ENCODE measurements at regions not wholly inside any gene's neighbourhood (a gene's known extent, or its start where the extent isn't known, plus 50 kb on each side); places are given as distances from the start of the nearest gene placed in this dataset.

DNA sequence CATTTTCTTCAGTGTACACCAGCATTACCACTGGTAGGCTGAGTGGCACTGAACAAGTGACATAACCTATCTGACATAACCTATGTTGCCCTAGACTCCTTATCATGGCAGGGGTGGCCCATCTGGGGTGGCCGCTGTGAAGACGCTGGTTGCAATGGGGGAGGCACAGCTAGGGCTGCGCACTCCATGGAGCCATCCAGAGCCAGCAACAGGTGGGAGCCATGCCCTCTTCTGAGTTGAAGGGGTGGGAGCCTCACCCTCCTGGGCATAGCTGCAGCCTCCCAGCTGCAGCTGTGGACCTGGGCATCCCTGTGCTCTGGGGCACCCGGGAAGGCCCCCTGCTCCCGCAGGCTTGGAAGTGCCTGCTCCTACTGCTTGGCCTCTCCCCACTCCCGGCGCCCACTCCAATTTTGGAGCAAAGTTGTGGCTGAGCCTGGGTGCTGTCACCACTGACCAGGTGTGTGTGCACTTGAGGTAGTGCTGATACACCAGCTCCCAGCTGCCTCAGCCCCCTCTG lies 52.4 kb upstream of the NTPCR start:
- TF ChIP-seq POLR2A (IDR thresholded peaks at IDR 0.05) = no peak
- TF ChIP-seq, protein P1, sequence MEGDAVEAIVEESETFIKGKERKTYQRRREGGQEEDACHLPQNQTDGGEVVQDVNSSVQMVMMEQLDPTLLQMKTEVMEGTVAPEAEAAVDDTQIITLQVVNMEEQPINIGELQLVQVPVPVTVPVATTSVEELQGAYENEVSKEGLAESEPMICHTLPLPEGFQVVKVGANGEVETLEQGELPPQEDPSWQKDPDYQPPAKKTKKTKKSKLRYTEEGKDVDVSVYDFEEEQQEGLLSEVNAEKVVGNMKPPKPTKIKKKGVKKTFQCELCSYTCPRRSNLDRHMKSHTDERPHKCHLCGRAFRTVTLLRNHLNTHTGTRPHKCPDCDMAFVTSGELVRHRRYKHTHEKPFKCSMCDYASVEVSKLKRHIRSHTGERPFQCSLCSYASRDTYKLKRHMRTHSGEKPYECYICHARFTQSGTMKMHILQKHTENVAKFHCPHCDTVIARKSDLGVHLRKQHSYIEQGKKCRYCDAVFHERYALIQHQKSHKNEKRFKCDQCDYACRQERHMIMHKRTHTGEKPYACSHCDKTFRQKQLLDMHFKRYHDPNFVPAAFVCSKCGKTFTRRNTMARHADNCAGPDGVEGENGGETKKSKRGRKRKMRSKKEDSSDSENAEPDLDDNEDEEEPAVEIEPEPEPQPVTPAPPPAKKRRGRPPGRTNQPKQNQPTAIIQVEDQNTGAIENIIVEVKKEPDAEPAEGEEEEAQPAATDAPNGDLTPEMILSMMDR (IDR thresholded peaks at IDR 0.05) = no peak
